AG10803 (cell line): ENCODE measurements at regions not wholly inside any gene's neighbourhood (a gene's known extent, or its start where the extent isn't known, plus 50 kb on each side); places are given as distances from the start of the nearest gene placed in this dataset.

Source experiments
- DNase-seq: peaks from one replicate; pipeline ENCODE4 v3.0.0; 2010; ENCODE audit warnings: low read depth
- H3K4me3 ChIP-seq: 2 replicates; pipeline ENCODE4 v1.5.1; 2011; ENCODE audit warnings: mild to moderate bottlenecking, low read length, control low read depth
- CTCF ChIP-seq: conservative IDR thresholded peaks from 2 replicates; pipeline ENCODE4 v1.5.1; 2011; ENCODE audit warnings: mild to moderate bottlenecking, low read length, control low read depth, inconsistent platforms

- no peak for TF ChIP-seq CTCF
- DNase-seq, result no peak
- no peak overlapping the region for H3K4me3 ChIP-seq
Observed at GRCh38 chr17:72240333-72240732, 119.5 kb downstream of the SOX9 start.

GRCh38 chr17:72244494-72244893 is 123.7 kb downstream of the SOX9 start:
- TF ChIP-seq CTCF, result no peak
- DNase-seq, result no peak
- no peak overlapping the region for H3K4me3 ChIP-seq

- TF ChIP-seq CTCF, result no peak
- no peak overlapping the region for H3K4me3 ChIP-seq
- no peak for DNase-seq
Observed at GRCh38 chr17:72244956-72245355, 124.1 kb downstream of the SOX9 start.

GRCh38 chr17:72249441-72249840 is 128.6 kb downstream of the SOX9 start:
- DNase-seq, result no peak
- TF ChIP-seq CTCF, result no peak
- H3K4me3 ChIP-seq, result no peak overlapping the region

GRCh38 chr17:72250206-72250605 is 129.4 kb downstream of the SOX9 start:
- H3K4me3 ChIP-seq, result no peak overlapping the region
- DNase-seq, result no peak
- no peak for TF ChIP-seq CTCF

- no peak overlapping the region for H3K4me3 ChIP-seq
- DNase-seq, result no peak
- TF ChIP-seq CTCF, result no peak
Observed at GRCh38 chr17:72253597-72253996, 132.8 kb downstream of the SOX9 start.

GRCh38 chr17:72254808-72255449 is 134.1 kb downstream of the SOX9 start:
- H3K4me3 ChIP-seq, result no peak overlapping the region
- TF ChIP-seq CTCF, result no peak
- no peak for DNase-seq
